ENCODE measurements at regions not wholly inside any gene's neighbourhood (a gene's known extent, or its start where the extent isn't known, plus 50 kb on each side); places are given as distances from the start of the nearest gene placed in this dataset.

GRCh38 chr5:114782177-114782576 lies 387.5 kb downstream of the TRIM36 start:
- TF ChIP-seq CTCF (IDR thresholded peaks at IDR 0.05; ENCODE audit: extremely low read depth, low read depth, low read length) = no peak
- no peak overlapping the region for H3K27ac ChIP-seq (ENCODE audit: low read depth, low read length)
- no peaks in the 10 kb centered on the region for H4K20me1 ChIP-seq (ENCODE audit: insufficient read depth, low read length)
- DNase-seq (ENCODE audit: insufficient read length, low spot score, missing footprints) = no peak
- no peaks in the 10 kb centered on the region for H3K79me2 ChIP-seq (ENCODE audit: insufficient read depth, low read length)
- H3K4me1 ChIP-seq (ENCODE audit: insufficient read depth, low read length) = no peaks in the 10 kb centered on the region
- no peaks in the 10 kb centered on the region for H3K36me3 ChIP-seq (ENCODE audit: insufficient read depth, low read length)
- no peaks in the 10 kb centered on the region for H3K27me3 ChIP-seq (ENCODE audit: insufficient read depth, low read length)
- no peak overlapping the region for H3K4me3 ChIP-seq (ENCODE audit: insufficient read depth, low read length)
- no peak overlapping the region for H2AFZ ChIP-seq (ENCODE audit: low read length)
- H3K4me2 ChIP-seq (ENCODE audit: insufficient read depth, low read length) = no peak overlapping the region
- no peaks in the 10 kb centered on the region for H3K9me3 ChIP-seq (ENCODE audit: low read depth, low read length)

- TF ChIP-seq CTCF (IDR thresholded peaks at IDR 0.05; ENCODE audit: extremely low read depth, low read depth, low read length) = no peak
- no peaks in the 10 kb centered on the region for H3K9me3 ChIP-seq (ENCODE audit: low read depth, low read length)
- H2AFZ ChIP-seq (ENCODE audit: low read length) = no peak overlapping the region
- no peak overlapping the region for H3K4me2 ChIP-seq (ENCODE audit: insufficient read depth, low read length)
- no peaks in the 10 kb centered on the region for H3K36me3 ChIP-seq (ENCODE audit: insufficient read depth, low read length)
- no peaks in the 10 kb centered on the region for H3K4me1 ChIP-seq (ENCODE audit: insufficient read depth, low read length)
- H3K27me3 ChIP-seq (ENCODE audit: insufficient read depth, low read length) = no peaks in the 10 kb centered on the region
- no peak overlapping the region for H3K27ac ChIP-seq (ENCODE audit: low read depth, low read length)
- no peaks in the 10 kb centered on the region for H3K79me2 ChIP-seq (ENCODE audit: insufficient read depth, low read length)
- no peak overlapping the region for H3K4me3 ChIP-seq (ENCODE audit: insufficient read depth, low read length)
- H4K20me1 ChIP-seq (ENCODE audit: insufficient read depth, low read length) = no peaks in the 10 kb centered on the region
- no peak for DNase-seq (ENCODE audit: insufficient read length, low spot score, missing footprints)
These were observed 389.4 kb downstream of the TRIM36 start for GRCh38 chr5:114780290-114780689.

- H3K27ac ChIP-seq (ENCODE audit: low read depth, low read length) = no peak overlapping the region
- H4K20me1 ChIP-seq (ENCODE audit: insufficient read depth, low read length) = no peaks in the 10 kb centered on the region
- no peak for DNase-seq (ENCODE audit: insufficient read length, low spot score, missing footprints)
- H3K79me2 ChIP-seq (ENCODE audit: insufficient read depth, low read length) = no peaks in the 10 kb centered on the region
- TF ChIP-seq CTCF (IDR thresholded peaks at IDR 0.05; ENCODE audit: extremely low read depth, low read depth, low read length) = no peak
- no peaks in the 10 kb centered on the region for H3K4me1 ChIP-seq (ENCODE audit: insufficient read depth, low read length)
- no peaks in the 10 kb centered on the region for H3K27me3 ChIP-seq (ENCODE audit: insufficient read depth, low read length)
- H3K4me2 ChIP-seq (ENCODE audit: insufficient read depth, low read length) = no peak overlapping the region
- no peaks in the 10 kb centered on the region for H3K36me3 ChIP-seq (ENCODE audit: insufficient read depth, low read length)
- no peak overlapping the region for H2AFZ ChIP-seq (ENCODE audit: low read length)
- peaks cover 3% of the 10 kb centered on the region for H3K9me3 ChIP-seq (ENCODE audit: low read depth, low read length)
- H3K4me3 ChIP-seq (ENCODE audit: insufficient read depth, low read length) = no peak overlapping the region
These were observed 382.5 kb downstream of the KCNN2 start for GRCh38 chr5:114744406-114744805.

- Histone ChIP-seq H3K27me3 (ENCODE audit: insufficient read depth, low read length) (no peaks in the 10 kb centered on the region), H2AFZ (ENCODE audit: low read length) (no peak overlapping the region), H3K4me3 (ENCODE audit: insufficient read depth, low read length) (no peak overlapping the region), H3K9me3 (ENCODE audit: low read depth, low read length) (peaks cover 2% of the 10 kb centered on the region), H3K36me3 (ENCODE audit: insufficient read depth, low read length) (no peaks in the 10 kb centered on the region), H3K27ac (ENCODE audit: low read depth, low read length) (no peak overlapping the region), H4K20me1 (ENCODE audit: insufficient read depth, low read length) (no peaks in the 10 kb centered on the region), H3K4me1 (ENCODE audit: insufficient read depth, low read length) (no peaks in the 10 kb centered on the region), H3K79me2 (ENCODE audit: insufficient read depth, low read length) (no peaks in the 10 kb centered on the region), H3K4me2 (ENCODE audit: insufficient read depth, low read length) (no peak overlapping the region)
- DNase-seq (ENCODE audit: insufficient read length, low spot score, missing footprints) = peak; percentile 15
- no peak for TF ChIP-seq CTCF (IDR thresholded peaks at IDR 0.05; ENCODE audit: extremely low read depth, low read depth, low read length)
These were observed 372.4 kb downstream of the KCNN2 start for GRCh38 chr5:114734238-114734637.

Measured in osteoblast (primary cell).